ENCODE measurements at regions not wholly inside any gene's neighbourhood (a gene's known extent, or its start where the extent isn't known, plus 50 kb on each side); places are given as distances from the start of the nearest gene placed in this dataset.

DNA sequence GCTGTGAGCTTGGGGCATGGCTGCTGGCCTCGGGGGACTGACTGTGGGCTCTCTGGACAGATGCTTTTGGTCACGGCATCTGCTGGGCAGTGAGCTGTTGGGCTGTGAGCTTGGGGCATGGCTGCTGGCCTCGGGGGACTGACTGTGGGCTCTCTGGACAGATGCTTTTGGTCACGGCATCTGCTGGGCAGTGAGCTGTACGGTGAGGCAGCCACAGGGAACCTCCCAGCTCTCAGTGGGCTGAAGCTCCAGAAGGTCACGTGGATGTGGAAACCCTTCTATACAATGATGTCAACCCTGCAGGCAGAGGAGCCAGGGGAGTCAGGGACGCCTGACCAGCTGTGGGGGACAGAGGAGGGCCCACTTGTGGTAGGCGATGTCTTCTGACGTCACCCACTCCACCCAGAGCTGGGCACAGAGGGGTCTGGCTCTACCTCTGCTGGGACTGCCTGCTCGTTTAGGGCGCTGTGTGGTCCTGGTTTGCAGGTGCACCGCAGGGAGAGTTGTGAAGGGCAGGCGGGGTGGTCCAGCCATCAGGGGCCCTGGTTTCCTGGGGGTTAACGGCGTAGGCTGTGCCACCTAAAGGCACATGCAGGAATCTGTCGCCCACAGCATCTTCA lies 1331.3 kb downstream of the BRD1 start:
- H2AFZ ChIP-seq (replicated peaks; ENCODE audit: low read length, poor library complexity): peak overlapping the region; percentile 21
- H2AK9ac ChIP-seq (replicated peaks; ENCODE audit: low read depth, low read length, poor library complexity): no peak overlapping the region
- H2BK120ac ChIP-seq (ENCODE audit: low read depth, low read length): no peak overlapping the region
- H3K36me3 ChIP-seq (ENCODE audit: control insufficient read depth, insufficient read depth, low read length): no peaks in the 10 kb centered on the region
- no peak overlapping the region for H3K4ac ChIP-seq (ENCODE audit: low read depth, low read length)
- in situ Hi-C loops (cut with MboI; ENCODE audit: low sequenced_read_pairs) (loop anchor here (10.0 kb wide), 1 partner anchor 1932 kb away; no protein-coding TSS in a partner anchor), intact Hi-C loops (cut with micrococcal nuclease) (no loop called here), dilution Hi-C loops (cut with HindIII; ENCODE audit: low sequenced_read_pairs, unreplicated experiment) (no loop called here)
- no peak overlapping the region for H2AK5ac ChIP-seq (ENCODE audit: low read depth, low read length)
- H3K4me2 ChIP-seq (ENCODE audit: low read depth, low read length): no peak overlapping the region
- ATAC-seq (ENCODE audit: low read depth) (no peak), DNase-seq (no peak)
- H4K8ac ChIP-seq (ENCODE audit: low read depth in 2 of 2, low read length in 2 of 2): no peak overlapping the region
- H3K14ac ChIP-seq (replicated peaks; ENCODE audit: low read depth, low read length): no peak overlapping the region
- peaks cover 3% of the 10 kb centered on the region; the same call in 1 of the 2 replicates for H3K27me3 ChIP-seq (ENCODE audit: control insufficient read depth, insufficient read depth, low read length)
- 40% methylated on average over 2 of the region's 16 CpGs; no CpG with 5 or more reads in 1 of the 2 experiments for WGBS, 2 experiments (ENCODE audit: extremely low coverage in 2 of 2, insufficient read length in 1 of 2)
- CTCF ChIA-PET: no interaction called here
- H2BK15ac ChIP-seq (ENCODE audit: low read depth, low read length): no peak overlapping the region
- TF ChIP-seq MAFK (IDR thresholded peaks at IDR 0.05; ENCODE audit: low read depth, low read length) (no peak), SMC3 (IDR thresholded peaks at IDR 0.05; ENCODE audit: low read depth, low read length) (no peak), RAD21 (IDR thresholded peaks at IDR 0.05; ENCODE audit: low read length) (no peak), POLR2A (IDR thresholded peaks at IDR 0.05; ENCODE audit: low read depth, low read length) (no peak), BHLHE40 (IDR thresholded peaks at IDR 0.05; ENCODE audit: low read depth, low read length) (no peak), CEBPB (IDR thresholded peaks at IDR 0.05; ENCODE audit: low read depth, low read length) (no peak), RFX5 (IDR thresholded peaks at IDR 0.05; ENCODE audit: low read depth, low read length) (no peak), NFE2L2 (IDR thresholded peaks at IDR 0.05; ENCODE audit: low read depth, low read length) (no peak), CHD1 (IDR thresholded peaks at IDR 0.05; ENCODE audit: low read depth, low read length) (no peak), MXI1 (IDR thresholded peaks at IDR 0.05; ENCODE audit: borderline replicate concordance, low read depth, low read length) (no peak), MAZ (IDR thresholded peaks at IDR 0.05; ENCODE audit: borderline replicate concordance, low read depth, low read length) (no peak), FOS (IDR thresholded peaks at IDR 0.05; ENCODE audit: low read depth, low read length) (no peak)
- TF ChIP-seq, protein P1, sequence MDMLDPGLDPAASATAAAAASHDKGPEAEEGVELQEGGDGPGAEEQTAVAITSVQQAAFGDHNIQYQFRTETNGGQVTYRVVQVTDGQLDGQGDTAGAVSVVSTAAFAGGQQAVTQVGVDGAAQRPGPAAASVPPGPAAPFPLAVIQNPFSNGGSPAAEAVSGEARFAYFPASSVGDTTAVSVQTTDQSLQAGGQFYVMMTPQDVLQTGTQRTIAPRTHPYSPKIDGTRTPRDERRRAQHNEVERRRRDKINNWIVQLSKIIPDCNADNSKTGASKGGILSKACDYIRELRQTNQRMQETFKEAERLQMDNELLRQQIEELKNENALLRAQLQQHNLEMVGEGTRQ (IDR thresholded peaks at IDR 0.05; ENCODE audit: low read depth, low read length): no peak
- TF ChIP-seq, protein P2, sequence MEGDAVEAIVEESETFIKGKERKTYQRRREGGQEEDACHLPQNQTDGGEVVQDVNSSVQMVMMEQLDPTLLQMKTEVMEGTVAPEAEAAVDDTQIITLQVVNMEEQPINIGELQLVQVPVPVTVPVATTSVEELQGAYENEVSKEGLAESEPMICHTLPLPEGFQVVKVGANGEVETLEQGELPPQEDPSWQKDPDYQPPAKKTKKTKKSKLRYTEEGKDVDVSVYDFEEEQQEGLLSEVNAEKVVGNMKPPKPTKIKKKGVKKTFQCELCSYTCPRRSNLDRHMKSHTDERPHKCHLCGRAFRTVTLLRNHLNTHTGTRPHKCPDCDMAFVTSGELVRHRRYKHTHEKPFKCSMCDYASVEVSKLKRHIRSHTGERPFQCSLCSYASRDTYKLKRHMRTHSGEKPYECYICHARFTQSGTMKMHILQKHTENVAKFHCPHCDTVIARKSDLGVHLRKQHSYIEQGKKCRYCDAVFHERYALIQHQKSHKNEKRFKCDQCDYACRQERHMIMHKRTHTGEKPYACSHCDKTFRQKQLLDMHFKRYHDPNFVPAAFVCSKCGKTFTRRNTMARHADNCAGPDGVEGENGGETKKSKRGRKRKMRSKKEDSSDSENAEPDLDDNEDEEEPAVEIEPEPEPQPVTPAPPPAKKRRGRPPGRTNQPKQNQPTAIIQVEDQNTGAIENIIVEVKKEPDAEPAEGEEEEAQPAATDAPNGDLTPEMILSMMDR (conservative IDR thresholded peaks at IDR 0.05; ENCODE audit: low read depth, low read length): no peak
- TF ChIP-seq, protein P3, sequence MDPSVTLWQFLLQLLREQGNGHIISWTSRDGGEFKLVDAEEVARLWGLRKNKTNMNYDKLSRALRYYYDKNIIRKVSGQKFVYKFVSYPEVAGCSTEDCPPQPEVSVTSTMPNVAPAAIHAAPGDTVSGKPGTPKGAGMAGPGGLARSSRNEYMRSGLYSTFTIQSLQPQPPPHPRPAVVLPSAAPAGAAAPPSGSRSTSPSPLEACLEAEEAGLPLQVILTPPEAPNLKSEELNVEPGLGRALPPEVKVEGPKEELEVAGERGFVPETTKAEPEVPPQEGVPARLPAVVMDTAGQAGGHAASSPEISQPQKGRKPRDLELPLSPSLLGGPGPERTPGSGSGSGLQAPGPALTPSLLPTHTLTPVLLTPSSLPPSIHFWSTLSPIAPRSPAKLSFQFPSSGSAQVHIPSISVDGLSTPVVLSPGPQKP (IDR thresholded peaks at IDR 0.05; ENCODE audit: borderline replicate concordance, low read depth, low read length): no peak
- no peak overlapping the region for H3K27ac ChIP-seq (ENCODE audit: insufficient read depth, low read length)
- POLR2A ChIA-PET (ENCODE audit: unreplicated experiment): no interaction called here
- H3K9me1 ChIP-seq (ENCODE audit: insufficient read depth, low read length): no peaks in the 10 kb centered on the region
- H3K4me3 ChIP-seq (ENCODE audit: insufficient read depth, low read depth, low read length): no peak overlapping the region
- H2BK20ac ChIP-seq (ENCODE audit: low read depth, low read length): no peak overlapping the region
- H2BK5ac ChIP-seq (ENCODE audit: low read depth, low read length, poor library complexity, severe bottlenecking): no peak overlapping the region
- H3K23ac ChIP-seq (ENCODE audit: low read depth, low read length): no peak overlapping the region
- no TSS peak for BruUV-seq (replicated peaks)
- H3K9ac ChIP-seq (ENCODE audit: low read depth, low read length): no peak overlapping the region
- H3K18ac ChIP-seq (ENCODE audit: low read depth, low read length): no peak overlapping the region
- H4K20me1 ChIP-seq (ENCODE audit: insufficient read depth, low read length): no peaks in the 10 kb centered on the region
- H3K9me3 ChIP-seq (ENCODE audit: control insufficient read depth, insufficient read depth, low read length): peaks cover 14% of the 10 kb centered on the region; the same call in 1 of the 2 replicates
- no peaks in the 10 kb centered on the region for H3K4me1 ChIP-seq (ENCODE audit: control insufficient read depth, insufficient read depth, low read length)
- no peak overlapping the region for H4K91ac ChIP-seq (ENCODE audit: insufficient read depth, low read depth, low read length)
- H4K5ac ChIP-seq (ENCODE audit: low read depth, low read length): no peak overlapping the region
- H3K79me1 ChIP-seq (ENCODE audit: low read depth in 1 of 2, low read length in 2 of 2): no peaks in the 10 kb centered on the region
- H3K56ac ChIP-seq (ENCODE audit: extremely low read depth, insufficient read depth, low read length): no peak overlapping the region

Measured in IMR-90 (cell line).